Dermis microvascular lymphatic vessel endothelial cell (primary cell): ENCODE measurements at regions not wholly inside any gene's neighbourhood (a gene's known extent, or its start where the extent isn't known, plus 50 kb on each side); places are given as distances from the start of the nearest gene placed in this dataset.

ENCODE experiments used
- DNase-seq, 2 donors: peaks; one replicate each; pipeline versions ENCODE4 v3.0.0 to v3.0.0-alpha.2; 2010; ENCODE audit warnings: low read depth in 2 of 2

- DNase-seq = no peak
Measured at GRCh38 chr5:143693651-143694252, 118.2 kb upstream of the HMHB1 start.

DNA sequence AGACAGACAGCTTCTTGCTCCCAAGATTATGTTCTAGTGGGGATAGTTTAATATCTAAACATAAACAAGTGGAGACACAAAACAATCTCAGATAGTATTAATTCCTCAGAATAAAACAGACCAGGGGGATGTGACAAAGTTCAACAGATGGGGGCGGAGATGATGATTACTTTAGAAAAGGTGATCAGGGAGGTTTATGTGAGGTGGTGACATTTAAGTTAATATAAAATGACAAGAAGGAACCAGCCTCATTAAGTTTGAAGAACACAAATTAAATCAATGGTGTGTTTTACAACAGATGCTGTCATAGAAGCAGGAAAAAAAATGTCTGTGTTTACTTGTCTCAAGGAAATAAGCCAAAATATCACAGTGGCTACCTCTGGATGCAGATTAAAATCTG, 119.6 kb upstream of the HMHB1 start:
- DNase-seq = no peak

DNA sequence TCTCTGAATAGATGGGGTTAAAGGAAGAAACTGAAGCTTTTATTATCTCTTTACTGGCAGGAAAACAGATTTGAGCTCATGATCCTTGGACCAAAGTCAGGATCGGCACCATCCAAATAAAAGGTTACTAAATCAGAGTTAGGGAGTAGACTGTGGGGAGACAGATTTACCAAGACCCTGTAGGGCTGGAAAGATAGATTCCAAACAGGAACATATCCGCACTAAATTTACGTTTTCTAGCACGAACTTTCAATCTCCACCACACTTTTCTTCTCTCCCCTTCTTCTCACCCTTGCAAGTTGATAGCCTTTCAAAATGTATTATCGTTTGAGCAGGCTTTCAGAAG, 120.0 kb upstream of the HMHB1 start:
- DNase-seq = no peak

DNA sequence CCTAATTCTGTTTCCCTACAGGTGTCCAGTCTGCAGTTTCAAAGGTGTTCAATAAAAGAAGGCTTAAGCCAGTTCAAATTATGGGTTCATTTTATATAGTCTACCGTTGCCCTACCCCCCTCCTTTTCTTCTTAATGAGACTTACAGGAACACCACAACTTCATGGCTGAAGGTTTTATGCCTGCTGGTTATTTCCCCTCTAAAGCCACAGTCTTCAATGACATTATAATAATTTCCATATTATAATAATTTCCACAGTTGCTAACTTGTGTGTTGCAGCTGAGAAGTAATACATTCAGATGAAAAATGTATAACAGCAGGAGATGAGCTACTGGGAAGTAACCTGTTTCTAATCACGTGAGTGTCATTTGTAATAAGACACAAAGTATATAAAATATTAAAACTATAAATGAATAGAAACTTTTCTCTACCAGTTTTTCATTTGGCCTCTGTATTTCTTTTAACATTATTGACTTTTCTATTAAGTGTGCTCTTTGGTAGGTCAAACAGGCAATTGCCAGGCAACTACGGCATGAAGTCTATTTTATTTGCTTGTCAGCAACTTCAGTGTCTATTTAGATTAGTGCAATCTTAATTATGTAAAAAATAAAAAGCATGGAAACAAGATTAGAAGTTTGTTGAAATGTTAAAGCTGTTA, 120.5 kb upstream of the HMHB1 start:
- DNase-seq = no peak

DNA sequence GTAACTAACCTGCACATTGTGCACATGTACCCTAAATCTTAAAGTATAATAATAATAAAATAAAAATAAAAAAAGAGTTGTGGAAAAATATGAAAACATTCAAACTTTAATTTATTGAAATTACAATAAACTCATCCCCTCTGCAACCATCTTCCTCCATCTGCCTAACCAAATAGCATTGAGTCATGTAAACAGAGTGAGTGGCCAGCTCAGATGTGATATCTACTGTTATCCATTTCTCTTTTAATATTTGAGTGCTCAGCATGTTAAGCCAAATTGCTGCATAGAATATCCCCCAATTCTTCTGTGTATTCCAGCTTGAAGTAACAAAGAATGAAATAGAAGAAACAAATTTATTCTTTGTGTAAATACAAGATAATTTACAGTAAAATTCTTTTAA, 124.4 kb upstream of the HMHB1 start:
- DNase-seq = no peak

- no peak for DNase-seq
Measured at GRCh38 chr5:143685246-143685815, 126.6 kb upstream of the HMHB1 start.

DNA sequence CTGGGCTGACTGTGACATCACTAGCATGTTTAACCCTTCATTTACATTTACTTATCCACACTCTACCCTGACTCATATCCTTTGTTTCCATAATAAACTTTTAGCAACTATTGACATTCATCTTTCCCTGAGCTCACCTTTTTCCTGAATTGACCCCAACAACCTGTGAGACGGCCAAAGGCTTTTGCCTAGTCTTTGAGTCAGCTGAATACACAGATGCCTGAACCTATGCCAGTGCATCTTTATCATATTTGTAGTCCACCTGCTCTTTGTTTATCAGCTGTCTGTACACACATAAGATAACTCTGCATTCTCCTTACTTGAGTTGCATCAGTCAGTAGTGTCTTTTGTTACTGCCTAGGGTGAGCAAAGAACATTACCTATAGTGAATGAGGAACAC, 128.5 kb upstream of the HMHB1 start:
- DNase-seq = no peak

DNA sequence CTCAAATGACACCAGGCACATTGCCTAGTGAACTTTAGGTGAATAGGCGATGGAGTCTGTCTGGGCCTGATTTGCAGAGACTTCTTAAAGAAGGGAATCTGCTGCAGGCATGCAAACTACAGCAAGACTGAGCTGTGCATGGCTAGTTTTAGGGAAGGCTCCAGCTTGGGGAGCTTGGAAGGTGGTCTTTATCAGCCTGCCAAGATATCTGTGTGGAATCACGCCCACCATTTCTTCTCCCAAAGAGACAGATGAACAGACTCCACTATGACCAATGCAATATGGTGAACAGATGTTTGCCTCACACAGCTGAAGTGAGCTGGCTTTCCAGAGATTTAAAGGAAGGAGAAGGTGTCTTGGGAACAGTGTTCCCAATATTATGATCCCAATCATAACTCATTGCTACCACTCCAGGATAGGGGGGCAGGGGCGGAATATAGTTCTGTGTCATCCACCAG, 129.0 kb upstream of the HMHB1 start:
- DNase-seq = no peak

DNA sequence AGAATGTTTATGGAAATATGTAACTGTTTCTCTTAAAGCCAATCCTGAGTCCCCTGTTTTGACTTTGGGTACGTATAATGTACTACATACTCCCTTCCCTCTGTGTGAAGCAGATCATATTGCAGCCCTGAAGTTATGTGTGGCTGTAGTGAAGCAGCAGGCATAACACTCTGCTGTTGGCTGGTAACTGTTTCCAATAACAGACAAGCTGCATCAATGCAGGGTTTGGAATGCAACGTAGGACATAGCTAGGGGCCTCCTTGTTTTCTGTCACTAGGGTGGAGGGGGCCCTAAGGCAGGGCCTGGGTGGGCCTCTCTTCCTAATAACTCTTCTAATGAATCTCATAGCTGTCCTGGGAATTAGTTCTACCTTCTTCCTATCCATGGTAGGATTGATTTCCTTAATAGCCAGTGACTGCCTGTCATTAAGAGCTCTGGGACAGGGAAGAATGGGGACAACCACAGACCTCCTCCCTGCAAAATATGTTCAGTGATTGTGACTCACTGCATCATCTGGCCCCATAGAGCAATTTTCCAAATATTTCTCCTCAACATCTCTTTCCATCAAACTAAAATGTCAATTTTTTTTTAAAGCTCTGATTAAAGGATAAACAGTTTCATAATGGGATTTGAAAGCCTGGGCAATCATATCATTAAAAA, 129.6 kb upstream of the HMHB1 start:
- DNase-seq = no peak

GRCh38 chr5:143680672-143681259, 131.2 kb upstream of the HMHB1 start:
- DNase-seq = no peak

DNA sequence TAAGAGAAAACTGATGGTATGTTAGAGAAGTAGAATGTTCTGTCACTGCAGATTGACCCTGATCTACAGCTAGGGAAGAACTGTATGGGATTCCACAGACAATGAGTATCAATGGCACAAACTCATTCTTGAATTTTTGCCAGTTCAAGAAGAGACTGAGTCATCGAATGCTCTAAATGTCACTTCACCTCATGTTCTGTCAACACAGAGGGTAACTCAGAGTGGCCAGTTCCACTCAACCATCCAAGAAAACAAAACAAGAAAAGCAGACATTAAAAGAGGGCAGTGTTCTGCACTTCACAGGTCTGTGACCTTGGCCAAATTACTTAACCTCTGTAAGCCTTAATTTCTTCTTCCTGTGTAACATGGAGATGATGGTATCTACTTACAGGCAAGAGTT, 132.2 kb upstream of the HMHB1 start:
- no peak for DNase-seq

GRCh38 chr5:143678148-143678905, 133.6 kb upstream of the HMHB1 start:
- no peak for DNase-seq

DNA sequence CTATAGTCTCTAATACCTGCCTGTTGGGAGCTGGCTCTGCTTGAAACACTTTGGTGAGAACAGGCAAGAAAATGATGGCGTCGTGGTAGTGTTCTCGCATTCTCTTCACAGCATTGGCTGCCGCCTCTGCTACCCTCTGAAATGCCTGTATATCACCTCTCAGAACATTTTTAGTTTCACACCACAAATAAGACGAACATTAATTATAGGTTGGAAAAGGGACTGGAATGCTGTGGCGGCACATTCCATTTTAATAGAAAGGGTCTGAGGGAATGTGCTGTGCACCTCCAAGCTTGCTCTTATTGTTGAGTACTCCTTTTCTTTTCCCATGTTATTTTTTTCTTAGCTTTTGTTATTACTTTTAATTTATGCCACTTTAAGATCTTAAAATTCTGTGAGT, 134.6 kb upstream of the HMHB1 start:
- DNase-seq = no peak

GRCh38 chr5:143676802-143677201, 135.2 kb upstream of the HMHB1 start:
- DNase-seq = no peak

GRCh38 chr5:143674469-143674786, 137.5 kb upstream of the HMHB1 start:
- no peak for DNase-seq

- DNase-seq = no peak
Measured at GRCh38 chr5:143673676-143674468, 138.1 kb upstream of the HMHB1 start.

GRCh38 chr5:143672806-143673205, 139.2 kb upstream of the HMHB1 start:
- no peak for DNase-seq

- no peak for DNase-seq
Measured at GRCh38 chr5:143671674-143672569, 140.0 kb upstream of the HMHB1 start.

- no peak for DNase-seq
Measured at GRCh38 chr5:143671021-143671420, 140.9 kb upstream of the HMHB1 start.

- no peak for DNase-seq
Measured at GRCh38 chr5:143665866-143666265, 146.1 kb upstream of the HMHB1 start.
